CD14-positive monocyte (primary cell): ENCODE measurements at regions not wholly inside any gene's neighbourhood (a gene's known extent, or its start where the extent isn't known, plus 50 kb on each side); places are given as distances from the start of the nearest gene placed in this dataset.

Source experiments
- DNase-seq, 3 donors: peaks; one replicate each; pipeline ENCODE4 v3.0.0-alpha.2; 2011 to 2022
- H2AFZ ChIP-seq: 2 replicates; pipeline ENCODE4 v1.6.0; 2012; ENCODE audit warnings: mild to moderate bottlenecking, low read depth, low read length, inconsistent platforms; ENCODE audit not compliant: insufficient read depth, poor library complexity, severe bottlenecking
- H3K27ac ChIP-seq, 2 donors: 1 replicate in 1 of 2; 2 replicates in 1 of 2; pipeline ENCODE4 v1.5.1; 2012 to 2013; ENCODE audit warnings: low read length in 2 of 2, control low read depth in 1 of 2, inconsistent platforms in 1 of 2, low read depth in 1 of 2, mild to moderate bottlenecking in 1 of 2
- H3K27me3 ChIP-seq, 2 donors: one replicate each; pipeline versions ENCODE4 v1.6.0 to v1.6.1; 2011 to 2013; ENCODE audit warnings: low read length in 2 of 2; ENCODE audit not compliant: control insufficient read depth in 2 of 2, insufficient read depth in 2 of 2
- H3K36me3 ChIP-seq, 2 donors: replicated peaks in 1 of 2; 1 replicate in 1 of 2; 2 replicates in 1 of 2; pipeline versions ENCODE4 v1.5.1 to v1.6.1; 2012 to 2013; ENCODE audit warnings: low read length in 2 of 2, control low read depth in 1 of 2, inconsistent platforms in 1 of 2, mild to moderate bottlenecking in 1 of 2; ENCODE audit not compliant: insufficient read depth in 2 of 2, control insufficient read depth in 1 of 2
- H3K4me1 ChIP-seq, 2 donors: 1 replicate in 1 of 2; 2 replicates in 1 of 2; pipeline versions ENCODE4 v1.5.1 to v1.6.1; 2012 to 2013; ENCODE audit warnings: low read length in 2 of 2, control low read depth in 1 of 2, inconsistent platforms in 1 of 2, mild to moderate bottlenecking in 1 of 2, moderate library complexity in 1 of 2; ENCODE audit not compliant: insufficient read depth in 2 of 2, control insufficient read depth in 1 of 2
- H3K4me2 ChIP-seq: replicated peaks from 2 replicates; pipeline ENCODE3; 2012; ENCODE audit warnings: low read length, moderate library complexity, mild to moderate bottlenecking; ENCODE audit not compliant: poor library complexity, severe bottlenecking; ENCODE audit errors: extremely low read depth
- H3K4me3 ChIP-seq, 3 experiments: fragments of 200-600 bp in 1 of 3; sonication (generic) in 1 of 3; replicated peaks in 1 of 3; 1 replicate in 2 of 3; 2 replicates in 1 of 3; pipeline ENCODE4 v1.5.1; 2011 to 2013; ENCODE audit warnings: low read length in 3 of 3, mild to moderate bottlenecking in 3 of 3, control low read depth in 2 of 3, low read depth in 2 of 3, inconsistent platforms in 1 of 3, moderate library complexity in 1 of 3
- H3K79me2 ChIP-seq: 2 replicates; pipeline ENCODE4 v1.6.0; 2012; ENCODE audit warnings: mild to moderate bottlenecking, control low read depth, inconsistent platforms, low read length, moderate library complexity; ENCODE audit not compliant: insufficient read depth
- H3K9ac ChIP-seq: 2 replicates; pipeline ENCODE4 v1.6.0; 2017; ENCODE audit warnings: low read length, mild to moderate bottlenecking; ENCODE audit not compliant: insufficient read depth, poor library complexity, severe bottlenecking
- H3K9me3 ChIP-seq, 2 donors: replicated peaks in 1 of 2; 1 replicate in 1 of 2; 2 replicates in 1 of 2; pipeline versions ENCODE4 v1.5.1 to v1.6.1; 2012 to 2013; ENCODE audit warnings: low read length in 2 of 2, control low read depth in 1 of 2; ENCODE audit not compliant: control insufficient read depth in 1 of 2, insufficient read depth in 1 of 2
- H4K20me1 ChIP-seq: 2 replicates; pipeline ENCODE4 v1.6.0; 2012; ENCODE audit warnings: mild to moderate bottlenecking, low read length, control low read depth, moderate library complexity; ENCODE audit not compliant: insufficient read depth
- H3K27ac Mint-ChIP-seq, 7 donors: one replicate each; pipeline ENCODE4 v1.8.0; 2020; ENCODE audit warnings: mild to moderate bottlenecking in 7 of 7, mixed read lengths in 7 of 7, moderate library complexity in 6 of 7, inconsistent platforms in 2 of 7
- H3K27me3 Mint-ChIP-seq, 3 donors: one replicate each; pipeline ENCODE4 v1.8.0; 2021 to 2022; ENCODE audit warnings: low read depth in 3 of 3, mild to moderate bottlenecking in 3 of 3, mixed read lengths in 3 of 3, moderate library complexity in 3 of 3, inconsistent platforms in 1 of 3
- H3K36me3 Mint-ChIP-seq, 2 donors: one replicate each; pipeline ENCODE4 v1.8.0; 2020; ENCODE audit warnings: mixed read lengths in 2 of 2, inconsistent platforms in 1 of 2, mild to moderate bottlenecking in 1 of 2
- H3K4me1 Mint-ChIP-seq: one replicate; pipeline ENCODE4 v1.8.0; 2020; ENCODE audit warnings: mild to moderate bottlenecking, mixed read lengths
- H3K4me3 Mint-ChIP-seq, 2 donors: one replicate each; pipeline ENCODE4 v1.8.0; 2020; ENCODE audit warnings: mild to moderate bottlenecking in 2 of 2, mixed read lengths in 2 of 2, moderate library complexity in 1 of 2
- H3K9me3 Mint-ChIP-seq, 7 donors: one replicate each; pipeline ENCODE4 v1.8.0; 2020 to 2022; ENCODE audit warnings: mixed read lengths in 7 of 7, mild to moderate bottlenecking in 6 of 7, moderate library complexity in 6 of 7, inconsistent platforms in 2 of 7
- WGBS: methylation state at CpG from one replicate; pipeline ENCODE4 v1.1.5; 2013; ENCODE audit warnings: missing lambda C conversion rate; ENCODE audit not compliant: insufficient coverage; 5-methylcytosine and 5-hydroxymethylcytosine counted together
- intact Hi-C, 2 donors: fragments of 100-400 bp; cut with micrococcal nuclease; formaldehyde crosslinking; loops; one replicate each; pipeline versions ENCODE4 v1.15.0 to v1.15.1; 2023
- TF ChIP-seq, protein P1 (sequence below): fragments of 200-600 bp; IDR thresholded peaks from one replicate; pipeline ENCODE4 v1.8.0; 2022; ENCODE audit warnings: antibody characterized with exemption, mild to moderate bottlenecking

DNA sequence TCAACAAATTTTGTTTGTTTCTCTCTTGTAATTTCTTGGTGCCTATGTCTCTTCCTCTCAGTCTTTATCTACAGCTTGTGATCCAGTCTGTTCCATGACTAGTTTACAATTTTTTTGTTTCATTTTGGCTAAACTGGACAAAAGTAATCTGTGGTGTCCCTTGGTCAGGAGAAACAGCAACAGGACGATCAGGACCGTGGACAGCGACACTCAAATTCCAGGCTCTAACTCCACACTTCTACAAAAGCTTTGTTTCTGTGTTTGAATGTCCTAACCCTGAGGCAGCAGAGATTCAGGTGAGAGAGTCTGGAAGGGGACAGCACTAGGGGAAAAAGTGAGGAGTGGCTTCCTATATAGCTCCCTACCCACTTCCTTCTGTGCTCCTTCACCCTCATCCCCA lies 593.3 kb upstream of the FANCL start:
- no peaks in the 10 kb centered on the region for H4K20me1 ChIP-seq
- H3K27ac ChIP-seq: no peak overlapping the region
- intact Hi-C loops: no loop called here
- Mint-ChIP-seq H3K4me1 (no peaks in the 10 kb centered on the region), H3K4me3 (no peak overlapping the region), H3K9me3 (peaks cover 2 to 7% (median 4%) of the 10 kb centered on the region in 7 donors), H3K27me3 (no peaks in the 10 kb centered on the region), H3K36me3 (no peaks in the 10 kb centered on the region), H3K27ac (no peak overlapping the region)
- no peaks in the 10 kb centered on the region for H3K27me3 ChIP-seq
- H3K4me3 ChIP-seq: no peak overlapping the region
- no CpG with 5 or more reads among the region's 3 CpGs for WGBS
- H3K36me3 ChIP-seq: no peaks in the 10 kb centered on the region
- H2AFZ ChIP-seq: no peak overlapping the region
- H3K9ac ChIP-seq: no peak overlapping the region
- H3K9me3 ChIP-seq: peaks cover 9 to 10% of the 10 kb centered on the region in 2 donors
- H3K79me2 ChIP-seq: no peaks in the 10 kb centered on the region
- H3K4me2 ChIP-seq: no peak overlapping the region
- TF ChIP-seq, protein P1, sequence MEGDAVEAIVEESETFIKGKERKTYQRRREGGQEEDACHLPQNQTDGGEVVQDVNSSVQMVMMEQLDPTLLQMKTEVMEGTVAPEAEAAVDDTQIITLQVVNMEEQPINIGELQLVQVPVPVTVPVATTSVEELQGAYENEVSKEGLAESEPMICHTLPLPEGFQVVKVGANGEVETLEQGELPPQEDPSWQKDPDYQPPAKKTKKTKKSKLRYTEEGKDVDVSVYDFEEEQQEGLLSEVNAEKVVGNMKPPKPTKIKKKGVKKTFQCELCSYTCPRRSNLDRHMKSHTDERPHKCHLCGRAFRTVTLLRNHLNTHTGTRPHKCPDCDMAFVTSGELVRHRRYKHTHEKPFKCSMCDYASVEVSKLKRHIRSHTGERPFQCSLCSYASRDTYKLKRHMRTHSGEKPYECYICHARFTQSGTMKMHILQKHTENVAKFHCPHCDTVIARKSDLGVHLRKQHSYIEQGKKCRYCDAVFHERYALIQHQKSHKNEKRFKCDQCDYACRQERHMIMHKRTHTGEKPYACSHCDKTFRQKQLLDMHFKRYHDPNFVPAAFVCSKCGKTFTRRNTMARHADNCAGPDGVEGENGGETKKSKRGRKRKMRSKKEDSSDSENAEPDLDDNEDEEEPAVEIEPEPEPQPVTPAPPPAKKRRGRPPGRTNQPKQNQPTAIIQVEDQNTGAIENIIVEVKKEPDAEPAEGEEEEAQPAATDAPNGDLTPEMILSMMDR: no peak
- H3K4me1 ChIP-seq: no peaks in the 10 kb centered on the region
- no peak for DNase-seq

DNA sequence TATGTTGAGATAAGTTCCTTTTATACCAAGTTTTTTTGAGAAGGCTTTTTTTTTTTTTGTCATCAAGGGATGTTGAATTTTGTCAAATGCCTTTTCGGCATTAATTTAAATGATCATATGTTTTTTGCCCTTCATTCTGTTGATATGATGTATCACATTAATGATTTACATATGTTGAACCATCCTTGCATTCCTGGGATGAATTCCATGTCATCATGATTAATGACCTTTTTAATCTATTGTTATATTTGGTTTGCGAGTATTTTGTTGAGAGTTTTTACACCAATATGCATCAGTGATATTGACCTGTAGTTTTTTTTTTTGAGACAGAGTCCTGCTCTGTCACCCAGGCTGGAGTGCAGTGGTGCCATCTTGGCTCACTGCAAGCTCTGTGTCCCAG lies 585.7 kb upstream of the FANCL start:
- no peaks in the 10 kb centered on the region for H3K27me3 ChIP-seq
- no peaks in the 10 kb centered on the region for H3K4me1 ChIP-seq
- H3K4me3 ChIP-seq: no peak overlapping the region
- H3K4me2 ChIP-seq: no peak overlapping the region
- TF ChIP-seq, protein P1: no peak
- H3K4me1 Mint-ChIP-seq: no peaks in the 10 kb centered on the region
- H3K27ac ChIP-seq: no peak overlapping the region
- H3K36me3 Mint-ChIP-seq: no peaks in the 10 kb centered on the region
- no peak overlapping the region for H3K4me3 Mint-ChIP-seq
- no peak for DNase-seq
- no peaks in the 10 kb centered on the region for H3K36me3 ChIP-seq
- intact Hi-C loops: no loop called here
- H3K9ac ChIP-seq: no peak overlapping the region
- no peak overlapping the region for H3K27ac Mint-ChIP-seq
- H3K79me2 ChIP-seq: no peaks in the 10 kb centered on the region
- H2AFZ ChIP-seq: no peak overlapping the region
- no peaks in the 10 kb centered on the region for H4K20me1 ChIP-seq
- peaks cover 12 to 32% (median 27%) of the 10 kb centered on the region in 7 donors for H3K9me3 Mint-ChIP-seq
- H3K27me3 Mint-ChIP-seq: no peaks in the 10 kb centered on the region
- peaks cover 17 to 24% of the 10 kb centered on the region in 2 donors for H3K9me3 ChIP-seq
- WGBS: no CpG with 5 or more reads among the region's 2 CpGs
